Smooth muscle cell (in vitro differentiated cells): ENCODE measurements at regions not wholly inside any gene's neighbourhood (a gene's known extent, or its start where the extent isn't known, plus 50 kb on each side); places are given as distances from the start of the nearest gene placed in this dataset.

Experiments used
- DNase-seq: peaks from one replicate; lab custom pipeline; 2025; ENCODE audit not compliant: unreplicated experiment; lab: John Stamatoyannopoulos, UW
- H2AFZ ChIP-seq: fragments of 200-600 bp; sonication (generic); 2 replicates; pipeline ENCODE4 v1.6.0; 2016; ENCODE audit warnings: antibody characterized with exemption, low read depth, mild to moderate bottlenecking
- H3F3A ChIP-seq: fragments of 200-600 bp; sonication (generic); 2 replicates; pipeline ENCODE4 v1.6.0; 2017; ENCODE audit warnings: antibody characterized with exemption, low read depth
- H3K27ac ChIP-seq: fragments of 200-600 bp; sonication (generic); 2 replicates; pipeline ENCODE4 v1.5.1; 2016; ENCODE audit warnings: low read depth, mild to moderate bottlenecking
- H3K27me3 ChIP-seq: fragments of 200-600 bp; sonication (generic); 2 replicates; pipeline ENCODE4 v1.6.1; 2016; ENCODE audit warnings: low read depth, mild to moderate bottlenecking
- H3K36me3 ChIP-seq: fragments of 200-600 bp; sonication (generic); 2 replicates; pipeline ENCODE4 v1.5.1; 2016; ENCODE audit warnings: low read depth
- H3K4me1 ChIP-seq: fragments of 200-600 bp; sonication (generic); 2 replicates; pipeline ENCODE4 v1.5.1; 2016; ENCODE audit warnings: low read depth
- H3K4me2 ChIP-seq: fragments of 200-600 bp; sonication (generic); 2 replicates; pipeline ENCODE4 v1.6.0; 2016; ENCODE audit warnings: mild to moderate bottlenecking
- H3K4me3 ChIP-seq: fragments of 200-600 bp; sonication (generic); 2 replicates; pipeline ENCODE4 v1.5.1; 2016; ENCODE audit warnings: mild to moderate bottlenecking
- H3K79me2 ChIP-seq: fragments of 200-600 bp; sonication (generic); 2 replicates; pipeline ENCODE4 v1.6.0; 2016; ENCODE audit warnings: low read depth, mild to moderate bottlenecking
- H3K9ac ChIP-seq: fragments of 200-600 bp; sonication (generic); 2 replicates; pipeline ENCODE4 v1.6.0; 2016; ENCODE audit warnings: low read depth
- H3K9me3 ChIP-seq: fragments of 200-600 bp; sonication (generic); replicated peaks from 2 replicates; pipeline ENCODE4 v1.5.1; 2016; ENCODE audit warnings: low read depth
- H4K20me1 ChIP-seq: fragments of 200-600 bp; sonication (generic); 2 replicates; pipeline ENCODE4 v1.6.0; 2016; ENCODE audit warnings: low read depth
- CTCF ChIP-seq: fragments of 200-600 bp; sonication (generic); IDR thresholded peaks from 2 replicates; pipeline ENCODE4 v1.5.1; 2017; ENCODE audit warnings: borderline replicate concordance, mild to moderate bottlenecking, antibody characterized with exemption; ENCODE audit not compliant: insufficient read depth, poor library complexity, severe bottlenecking
- WGBS: methylation state at CpG from one replicate; pipeline ENCODE4 v1.1.7; 2016; ENCODE audit warnings: low lambda C conversion rate; 5-methylcytosine and 5-hydroxymethylcytosine counted together

DNA sequence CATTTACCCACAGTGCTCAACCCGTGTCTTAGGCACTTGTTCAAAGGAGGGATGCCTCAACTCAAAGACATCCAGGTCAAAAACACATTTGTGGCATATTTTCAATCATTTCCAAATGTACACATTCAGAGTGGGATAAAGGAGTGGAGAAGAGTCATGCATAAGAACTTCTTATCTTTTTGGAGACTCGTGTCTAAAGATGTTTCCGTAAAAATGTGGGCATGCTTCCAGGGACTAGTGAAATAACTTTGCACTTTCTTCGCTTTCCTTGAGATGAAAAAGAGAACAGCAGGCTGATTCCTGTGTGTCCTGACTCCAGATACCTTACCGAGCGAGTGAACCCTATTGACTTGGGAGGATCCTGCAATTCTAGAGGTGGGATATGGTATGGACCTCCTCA is 256.6 kb upstream of the KCNJ16 start:
- Histone ChIP-seq H3K4me3 (no peak overlapping the region), H3K79me2 (no peaks in the 10 kb centered on the region), H3K36me3 (no peaks in the 10 kb centered on the region), H3K4me1 (no peaks in the 10 kb centered on the region), H3K27me3 (no peaks in the 10 kb centered on the region), H3K27ac (no peak overlapping the region), H3K9ac (no peak overlapping the region), H4K20me1 (no peaks in the 10 kb centered on the region), H2AFZ (no peak overlapping the region), H3K9me3 (no peaks in the 10 kb centered on the region), H3K4me2 (peak overlapping the region; percentile 61), H3F3A (no peaks in the 10 kb centered on the region)
- DNase-seq = no peak
- WGBS = 56% methylated on average over 6 of the region's 6 CpGs
- TF ChIP-seq CTCF = no peak

DNA sequence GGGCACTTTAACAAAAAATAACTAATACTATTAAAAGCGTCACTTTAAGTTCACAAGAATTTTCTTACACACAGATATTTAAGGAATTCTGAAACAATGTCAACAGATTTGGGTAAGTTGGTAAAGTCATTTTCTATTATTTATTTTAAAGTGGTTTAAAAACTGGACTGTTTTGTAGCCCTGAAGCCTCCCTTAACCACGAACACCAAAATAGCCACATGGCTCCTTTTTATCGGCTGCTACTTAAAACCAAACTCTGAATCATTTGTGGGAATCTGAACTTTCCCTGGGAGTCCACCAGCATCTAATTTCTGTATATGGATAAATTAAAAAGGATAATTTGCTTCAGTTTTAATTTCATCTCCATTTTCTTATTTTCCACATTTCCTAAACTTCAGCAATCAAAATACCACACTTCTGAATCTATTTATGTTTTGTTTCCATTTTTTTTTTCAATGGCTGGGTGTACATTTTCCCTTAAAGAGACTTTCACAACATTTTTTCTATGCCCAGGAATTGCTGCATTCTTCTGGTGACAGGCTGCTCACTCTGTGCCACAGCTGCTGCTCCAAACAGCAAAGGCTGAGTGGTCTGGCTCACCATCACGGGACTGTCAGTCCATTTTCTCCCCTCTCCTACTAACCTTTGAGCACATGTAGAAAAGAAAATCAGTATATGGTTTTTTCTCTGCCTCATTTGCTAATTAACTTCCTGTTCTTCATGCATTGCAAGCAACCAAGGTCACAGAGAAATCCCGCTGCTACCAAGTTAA is 255.5 kb upstream of the KCNJ16 start:
- Histone ChIP-seq H3K4me3 (no peak overlapping the region), H3K27ac (no peak overlapping the region), H3K4me1 (no peaks in the 10 kb centered on the region), H4K20me1 (no peaks in the 10 kb centered on the region), H3K9me3 (no peaks in the 10 kb centered on the region), H3K36me3 (no peaks in the 10 kb centered on the region), H3K79me2 (no peaks in the 10 kb centered on the region), H3K4me2 (peak overlapping the region; percentile 61), H3F3A (no peaks in the 10 kb centered on the region), H2AFZ (no peak overlapping the region), H3K9ac (no peak overlapping the region), H3K27me3 (no peaks in the 10 kb centered on the region)
- 48% methylated on average over 5 of the region's 5 CpGs for WGBS
- DNase-seq = no peak
- no peak for TF ChIP-seq CTCF

- Histone ChIP-seq H3K9me3 (no peaks in the 10 kb centered on the region), H3K9ac (no peak overlapping the region), H3K27ac (no peak overlapping the region), H2AFZ (no peak overlapping the region), H3K4me2 (no peak overlapping the region), H4K20me1 (no peaks in the 10 kb centered on the region), H3K4me3 (no peak overlapping the region), H3K79me2 (no peaks in the 10 kb centered on the region), H3K27me3 (no peaks in the 10 kb centered on the region), H3K36me3 (no peaks in the 10 kb centered on the region), H3F3A (no peaks in the 10 kb centered on the region), H3K4me1 (no peaks in the 10 kb centered on the region)
- TF ChIP-seq CTCF = no peak
- DNase-seq = no peak
- WGBS = 97% methylated on average over 6 of the region's 6 CpGs
Measured at GRCh38 chr17:69820876-69821473, 254.1 kb upstream of the KCNJ16 start.

GRCh38 chr17:69822314-69822875 is 252.6 kb upstream of the KCNJ16 start:
- no peaks in the 10 kb centered on the region for H3K79me2 ChIP-seq
- 97% methylated on average over 8 of the region's 8 CpGs for WGBS
- H3K27me3 ChIP-seq = no peaks in the 10 kb centered on the region
- H3K4me3 ChIP-seq = no peak overlapping the region
- no peak overlapping the region for H3K27ac ChIP-seq
- H3K9ac ChIP-seq = no peak overlapping the region
- no peak overlapping the region for H3K4me2 ChIP-seq
- no peak for DNase-seq
- no peaks in the 10 kb centered on the region for H3F3A ChIP-seq
- no peaks in the 10 kb centered on the region for H3K9me3 ChIP-seq
- TF ChIP-seq CTCF = no peak
- H3K4me1 ChIP-seq = no peaks in the 10 kb centered on the region
- no peaks in the 10 kb centered on the region for H3K36me3 ChIP-seq
- H2AFZ ChIP-seq = no peak overlapping the region
- H4K20me1 ChIP-seq = no peaks in the 10 kb centered on the region
